ENCODE measurements at regions not wholly inside any gene's neighbourhood (a gene's known extent, or its start where the extent isn't known, plus 50 kb on each side); places are given as distances from the start of the nearest gene placed in this dataset.

- TF ChIP-seq CTCF (conservative IDR thresholded peaks at IDR 0.05) (no peak), EZH2 (IDR thresholded peaks at IDR 0.05; ENCODE audit: low read depth) (no peak)
Observed at GRCh38 chr6:117169781-117170281, 95.5 kb upstream of the VGLL2 start.
